HCT116 (cell line): ENCODE measurements at regions not wholly inside any gene's neighbourhood (a gene's known extent, or its start where the extent isn't known, plus 50 kb on each side); places are given as distances from the start of the nearest gene placed in this dataset.

ENCODE experiments used
- EGR1 ChIP-seq: IDR thresholded peaks from 2 replicates; pipeline ENCODE4 v1.6.1; 2012; ENCODE audit warnings: low read depth
- SIN3A ChIP-seq: IDR thresholded peaks from 2 replicates; pipeline ENCODE4 v1.6.1; 2012; ENCODE audit warnings: low read depth

GRCh38 chr1:218207194-218207593 is 77.9 kb upstream of the RRP15 start:
- no peak for TF ChIP-seq EGR1
- no peak for TF ChIP-seq SIN3A
